Mesenchymal stem cell (in vitro differentiated cells and primary cell): ENCODE measurements at regions not wholly inside any gene's neighbourhood (a gene's known extent, or its start where the extent isn't known, plus 50 kb on each side); places are given as distances from the start of the nearest gene placed in this dataset.

Experiments used
- DNase-seq: peaks from one replicate; pipeline ENCODE4 v3.0.0-alpha.2; 2013
- H2AFZ ChIP-seq: one replicate; pipeline ENCODE4 v1.6.1; 2013; ENCODE audit warnings: low read depth, mild to moderate bottlenecking, control low read depth, inconsistent platforms, low read length, moderate library complexity
- H2AK5ac ChIP-seq: 2 replicates; pipeline ENCODE4 v1.6.1; 2013; ENCODE audit warnings: low read length, moderate library complexity, mild to moderate bottlenecking, inconsistent platforms; ENCODE audit not compliant: severe bottlenecking
- H2BK120ac ChIP-seq: one replicate; pipeline ENCODE4 v1.6.1; 2013; ENCODE audit warnings: low read depth, mild to moderate bottlenecking, inconsistent platforms, low read length, moderate library complexity
- H2BK12ac ChIP-seq, 2 experiments: one replicate each; pipeline ENCODE4 v1.6.1; 2013; ENCODE audit warnings: inconsistent platforms in 2 of 2, low read length in 2 of 2, mild to moderate bottlenecking in 2 of 2, moderate library complexity in 2 of 2, control low read depth in 1 of 2
- H2BK15ac ChIP-seq: one replicate; pipeline ENCODE4 v1.6.1; 2013; ENCODE audit warnings: mild to moderate bottlenecking, low read depth, inconsistent platforms; ENCODE audit not compliant: poor library complexity, severe bottlenecking
- H2BK5ac ChIP-seq: 2 replicates; pipeline ENCODE4 v1.6.1; 2013; ENCODE audit warnings: low read depth, mild to moderate bottlenecking, low read length, control low read depth, inconsistent platforms; ENCODE audit not compliant: poor library complexity, severe bottlenecking
- H3K14ac ChIP-seq, 2 experiments: one replicate each; pipeline ENCODE4 v1.6.1; 2013; ENCODE audit warnings: inconsistent platforms in 2 of 2, low read length in 2 of 2, control low read depth in 1 of 2, mild to moderate bottlenecking in 1 of 2, moderate library complexity in 1 of 2
- H3K18ac ChIP-seq, 2 experiments: one replicate each; pipeline ENCODE4 v1.6.1; 2013; ENCODE audit warnings: inconsistent platforms in 2 of 2, low read length in 2 of 2, control low read depth in 1 of 2, low read depth in 1 of 2, mild to moderate bottlenecking in 1 of 2
- H3K23ac ChIP-seq, 2 experiments: one replicate each; pipeline ENCODE4 v1.6.1; 2013; ENCODE audit warnings: inconsistent platforms in 2 of 2, low read length in 2 of 2, mild to moderate bottlenecking in 2 of 2, moderate library complexity in 2 of 2, control low read depth in 1 of 2
- H3K27ac ChIP-seq: 2 replicates; pipeline ENCODE4 v1.5.1; 2013; ENCODE audit warnings: mild to moderate bottlenecking, moderate library complexity, low read length, control low read depth, inconsistent platforms; ENCODE audit not compliant: poor library complexity, severe bottlenecking
- H3K27me3 ChIP-seq, 2 experiments: 2 replicates each; pipeline versions ENCODE4 v1.6.1 to v1.7.0; 2013; ENCODE audit warnings: low read length in 2 of 2, mild to moderate bottlenecking in 2 of 2, moderate library complexity in 2 of 2, control low read depth in 1 of 2, inconsistent platforms in 1 of 2; ENCODE audit not compliant: control insufficient read depth in 1 of 2, insufficient read depth in 1 of 2
- H3K36me3 ChIP-seq, 2 experiments: 2 replicates each; pipeline versions ENCODE4 v1.6.1 to v1.7.0; 2013; ENCODE audit warnings: low read length in 2 of 2, control low read depth in 1 of 2, inconsistent platforms in 1 of 2, low read depth in 1 of 2, mild to moderate bottlenecking in 1 of 2; ENCODE audit not compliant: insufficient read depth in 2 of 2, control insufficient read depth in 1 of 2
- H3K4ac ChIP-seq, 2 experiments: one replicate each; pipeline ENCODE4 v1.6.1; 2013; ENCODE audit warnings: inconsistent platforms in 2 of 2, low read length in 2 of 2, mild to moderate bottlenecking in 2 of 2, moderate library complexity in 2 of 2, control low read depth in 1 of 2, low read depth in 1 of 2
- H3K4me1 ChIP-seq: 2 replicates; pipeline ENCODE4 v1.6.1; 2013; ENCODE audit warnings: low read depth, low read length, control low read depth; ENCODE audit not compliant: control insufficient read depth, insufficient read depth
- H3K4me2 ChIP-seq: 2 replicates; pipeline ENCODE4 v1.6.1; 2013; ENCODE audit warnings: low read length, mild to moderate bottlenecking, inconsistent platforms; ENCODE audit not compliant: poor library complexity, severe bottlenecking
- H3K4me3 ChIP-seq, 2 experiments: 2 replicates each; pipeline versions ENCODE4 v1.5.1 to v1.7.0; 2013; ENCODE audit warnings: low read length in 2 of 2, mild to moderate bottlenecking in 2 of 2, control low read depth in 1 of 2, low read depth in 1 of 2; ENCODE audit not compliant: insufficient read depth in 1 of 2
- H3K79me1 ChIP-seq: replicated peaks from 2 replicates; pipeline ENCODE4 v1.6.1; 2013; ENCODE audit warnings: mild to moderate bottlenecking, control low read depth, low read length, inconsistent platforms; ENCODE audit not compliant: poor library complexity, severe bottlenecking
- H3K9ac ChIP-seq: 2 replicates; pipeline ENCODE4 v1.7.0; 2013; ENCODE audit warnings: mild to moderate bottlenecking, low read length, moderate library complexity
- H3K9me3 ChIP-seq: 2 replicates; pipeline ENCODE4 v1.7.0; 2013; ENCODE audit warnings: mild to moderate bottlenecking, low read length; ENCODE audit not compliant: control insufficient read depth
- H4K8ac ChIP-seq: one replicate; pipeline ENCODE4 v1.6.1; 2013; ENCODE audit warnings: inconsistent platforms, mild to moderate bottlenecking, low read length, moderate library complexity
- H4K91ac ChIP-seq: one replicate; pipeline ENCODE4 v1.6.1; 2013; ENCODE audit warnings: mild to moderate bottlenecking, low read length, inconsistent platforms
- whole genome bisulfite sequencing: methylation state at CpG from one replicate; pipeline ENCODE4 v1.1.7; 2013; ENCODE audit warnings: mixed read lengths; 5-methylcytosine and 5-hydroxymethylcytosine counted together

- Histone ChIP-seq H3K79me1 (no peaks in the 10 kb centered on the region), H2AFZ (no peak overlapping the region), H2BK15ac (no peak overlapping the region), H3K36me3 (no peaks in the 10 kb centered on the region), H3K27me3 (no peaks in the 10 kb centered on the region), H3K27ac (no peak overlapping the region), H3K4me3 (peak overlapping the region in 1 of 2 experiments; percentile 45), H2BK5ac (no peak overlapping the region), H3K9me3 (no peaks in the 10 kb centered on the region), H3K4me1 (no peaks in the 10 kb centered on the region), H3K9ac (peak overlapping the region; percentile 12), H3K18ac (no peak overlapping the region), H3K14ac (no peak overlapping the region), H2BK120ac (no peak overlapping the region), H4K8ac (no peak overlapping the region), H4K91ac (no peak overlapping the region), H3K23ac (no peak overlapping the region), H3K4ac (no peak overlapping the region), H3K4me2 (no peak overlapping the region), H2BK12ac (no peak overlapping the region), H2AK5ac (no peak overlapping the region)
- WGBS = 65% methylated on average over 7 of the region's 7 CpGs
- DNase-seq = no peak
Measured at GRCh38 chr3:63095-63765, 133.3 kb upstream of the CHL1 start.

DNA sequence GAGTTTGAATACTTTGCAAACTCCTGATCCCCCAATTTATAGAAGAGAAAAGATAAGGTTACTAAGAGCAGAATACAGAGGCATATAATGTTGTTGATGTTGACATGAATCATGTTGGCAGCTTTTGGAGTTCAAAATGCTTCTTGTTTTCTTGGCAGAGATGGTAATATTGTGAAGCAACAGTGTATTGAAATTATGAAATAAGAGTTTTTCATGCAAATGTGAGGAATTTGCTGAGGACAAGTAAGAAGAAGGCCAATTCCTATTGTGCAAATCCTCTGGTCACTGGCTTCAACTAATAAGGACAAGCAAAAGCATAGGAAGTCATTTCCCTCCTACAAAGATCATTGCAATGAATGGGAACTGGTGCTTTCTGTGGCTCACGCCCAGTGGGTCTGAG, 126.9 kb upstream of the CHL1 start:
- Histone ChIP-seq H2BK5ac (no peak overlapping the region), H3K36me3 (no peaks in the 10 kb centered on the region), H3K4ac (no peak overlapping the region), H2BK120ac (no peak overlapping the region), H2BK12ac (no peak overlapping the region), H3K14ac (no peak overlapping the region), H3K4me1 (no peaks in the 10 kb centered on the region), H3K27ac (no peak overlapping the region), H3K4me2 (no peak overlapping the region), H4K8ac (no peak overlapping the region), H3K79me1 (no peaks in the 10 kb centered on the region), H3K18ac (no peak overlapping the region), H3K4me3 (no peak overlapping the region), H3K23ac (no peak overlapping the region), H2BK15ac (no peak overlapping the region), H2AK5ac (no peak overlapping the region), H3K9ac (no peak overlapping the region), H3K27me3 (no peaks in the 10 kb centered on the region), H4K91ac (no peak overlapping the region), H3K9me3 (no peaks in the 10 kb centered on the region), H2AFZ (no peak overlapping the region)
- DNase-seq = no peak
- WGBS = no CpG with 5 or more reads among the region's 1 CpG

GRCh38 chr3:72776-73175, 123.8 kb upstream of the CHL1 start:
- H3K36me3 ChIP-seq = no peaks in the 10 kb centered on the region
- no peak overlapping the region for H3K14ac ChIP-seq
- no peak overlapping the region for H3K18ac ChIP-seq
- H2BK120ac ChIP-seq = no peak overlapping the region
- no peak overlapping the region for H4K91ac ChIP-seq
- H3K9me3 ChIP-seq = no peaks in the 10 kb centered on the region
- no CpG with 5 or more reads among the region's 1 CpG for WGBS
- H2AFZ ChIP-seq = no peak overlapping the region
- no peak overlapping the region for H3K4ac ChIP-seq
- no peaks in the 10 kb centered on the region for H3K4me1 ChIP-seq
- no peaks in the 10 kb centered on the region for H3K27me3 ChIP-seq
- no peak for DNase-seq
- H2BK12ac ChIP-seq = no peak overlapping the region
- H3K79me1 ChIP-seq = no peaks in the 10 kb centered on the region
- H3K4me3 ChIP-seq = no peak overlapping the region
- no peak overlapping the region for H3K23ac ChIP-seq
- H2BK5ac ChIP-seq = no peak overlapping the region
- no peak overlapping the region for H2BK15ac ChIP-seq
- H3K9ac ChIP-seq = no peak overlapping the region
- no peak overlapping the region for H3K27ac ChIP-seq
- H3K4me2 ChIP-seq = no peak overlapping the region
- H2AK5ac ChIP-seq = no peak overlapping the region
- no peak overlapping the region for H4K8ac ChIP-seq

DNA sequence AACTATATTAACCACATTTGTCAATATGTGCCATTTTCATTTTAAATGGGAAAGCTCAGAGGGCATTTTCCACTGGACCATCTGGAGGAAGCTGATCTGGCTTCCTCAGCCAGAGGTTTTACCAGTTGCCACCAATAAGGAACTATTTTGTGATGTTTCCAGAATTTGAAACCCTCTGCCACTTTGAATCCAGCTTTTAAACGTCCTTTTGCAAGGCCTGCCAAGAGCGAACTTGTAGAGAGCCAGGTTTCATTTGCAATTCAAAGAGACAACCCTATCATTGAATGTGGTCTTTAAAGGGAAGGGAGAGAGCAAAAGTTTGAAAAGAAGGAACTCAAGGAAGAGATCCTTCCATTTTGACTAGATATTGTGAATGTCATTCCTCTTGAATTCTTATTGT, 123.3 kb upstream of the CHL1 start:
- Histone ChIP-seq H3K36me3 (no peaks in the 10 kb centered on the region), H3K18ac (no peak overlapping the region), H3K4me2 (no peak overlapping the region), H3K4ac (no peak overlapping the region), H2BK15ac (no peak overlapping the region), H2AK5ac (no peak overlapping the region), H3K4me3 (no peak overlapping the region), H3K27ac (no peak overlapping the region), H3K27me3 (no peaks in the 10 kb centered on the region), H3K4me1 (no peaks in the 10 kb centered on the region), H2BK120ac (no peak overlapping the region), H2AFZ (no peak overlapping the region), H3K9ac (no peak overlapping the region), H2BK12ac (no peak overlapping the region), H4K8ac (no peak overlapping the region), H3K9me3 (no peaks in the 10 kb centered on the region), H3K79me1 (no peaks in the 10 kb centered on the region), H4K91ac (no peak overlapping the region), H3K23ac (no peak overlapping the region), H3K14ac (no peak overlapping the region), H2BK5ac (no peak overlapping the region)
- 18% methylated on average over 2 of the region's 2 CpGs for WGBS
- DNase-seq = no peak
